Spleen (tissue), 11 donors: ENCODE measurements at regions not wholly inside any gene's neighbourhood (a gene's known extent, or its start where the extent isn't known, plus 50 kb on each side); places are given as distances from the start of the nearest gene placed in this dataset.
A peak's percentile ranks its signal among the peaks of the same experiment; 100 is the strongest.

Experiments used
- DNase-seq: peaks from one replicate; pipeline ENCODE4 v3.0.0-alpha.2; 2020
- H3K27ac ChIP-seq, 8 donors: fragments of 200-600 bp; sonication (generic) in 7 of 8; 1 replicate in 4 of 8; 2 replicates in 4 of 8; pipeline versions ENCODE4 v1.5.0 to v1.8.0; 2016 to 2021; ENCODE audit warnings: inconsistent platforms in 4 of 8, mild to moderate bottlenecking in 4 of 8, moderate library complexity in 1 of 8
- H3K27me3 ChIP-seq, 7 donors: fragments of 200-600 bp; sonication (generic) in 6 of 7; replicated peaks in 1 of 7; 1 replicate in 4 of 7; 2 replicates in 3 of 7; pipeline versions ENCODE4 v1.5.0 to v1.8.0; 2016 to 2021; ENCODE audit warnings: inconsistent platforms in 3 of 7, mild to moderate bottlenecking in 1 of 7
- H3K36me3 ChIP-seq, 6 donors: fragments of 200-600 bp; sonication (generic) in 5 of 6; 1 replicate in 4 of 6; 2 replicates in 2 of 6; pipeline versions ENCODE4 v1.5.0 to v1.8.0; 2016 to 2021; ENCODE audit warnings: inconsistent platforms in 2 of 6
- H3K4me1 ChIP-seq, 6 donors: fragments of 200-600 bp; sonication (generic) in 5 of 6; 1 replicate in 3 of 6; 2 replicates in 3 of 6; pipeline versions ENCODE4 v1.5.0 to v1.8.0; 2016 to 2021; ENCODE audit warnings: inconsistent platforms in 3 of 6
- H3K4me3 ChIP-seq, 8 donors: fragments of 200-600 bp; sonication (generic) in 7 of 8; 1 replicate in 4 of 8; 2 replicates in 4 of 8; pipeline versions ENCODE4 v1.5.0 to v1.8.0; 2016 to 2021; ENCODE audit warnings: inconsistent platforms in 4 of 8, mild to moderate bottlenecking in 4 of 8, moderate library complexity in 2 of 8
- H3K9me3 ChIP-seq, 8 donors: fragments of 200-600 bp; sonication (generic) in 7 of 8; 1 replicate in 4 of 8; 2 replicates in 4 of 8; pipeline versions ENCODE4 v1.5.0 to v1.8.0; 2016 to 2021; ENCODE audit warnings: inconsistent platforms in 4 of 8
- CTCF ChIP-seq, 11 experiments: fragments of 200-600 bp in 7 of 11; fragments of 450-650 bp in 4 of 11; sonication (generic) in 4 of 11; IDR thresholded peaks in 8 of 11; conservative IDR thresholded peaks in 3 of 11; 1 replicate in 7 of 11; 2 replicates in 4 of 11; pipeline versions ENCODE4 v1.4.0 to v1.8.0; 2016 to 2021; ENCODE audit warnings: antibody characterized with exemption in 11 of 11, inconsistent platforms in 4 of 11, mild to moderate bottlenecking in 1 of 11
- POLR2A ChIP-seq, 3 donors: fragments of 450-650 bp; IDR thresholded peaks; one replicate each; pipeline ENCODE4 v1.5.1; 2017; ENCODE audit warnings: antibody characterized with exemption in 3 of 3, mild to moderate bottlenecking in 1 of 3
- POLR2AphosphoS5 ChIP-seq, 3 donors: sonication (generic); formaldehyde crosslinking; IDR thresholded peaks; one replicate each; pipeline ENCODE4 v1.5.1; 2017; ENCODE audit warnings: antibody characterized with exemption in 3 of 3
- WGBS, 5 donors: extraction: QIAGEN DNeasy Blood & Tissue Kit in 3 of 5; methylation state at CpG; one replicate each; pipeline versions ENCODE4 v1.1.5 to v1.1.7; 2013 to 2018; 5-methylcytosine and 5-hydroxymethylcytosine counted together
- intact Hi-C: fragments of 100-400 bp; cut with DNase I; formaldehyde crosslinking; loops from one replicate; pipeline ENCODE4 v1.15.0; 2023; ENCODE audit warnings: low total_unique reads
- donor health status: healthy with polysubstance abuse.
- donor health status: DM: no; HTN: no; CAD: no; lungs with moderate emphysema.
- donor health status: DM: no; HTN: no; CAD: no.
- donor health status: Bipolar disorder and iron deficiency.
- donor health status: healthy.
- donor health status: DM: no; HTN: no; CAD: no.
- donor health status: DM: yes; HTN: yes; CAD: no.

GRCh38 chr17:77526259-77526711 lies 385.5 kb downstream of the SEC14L1 start:
- no peak for TF ChIP-seq POLR2AphosphoS5 (IDR thresholded peaks at IDR 0.05)
- no peak for TF ChIP-seq CTCF (IDR thresholded peaks at IDR 0.05 in 8 of 11, conservative IDR thresholded peaks at IDR 0.05 in 3 of 11)
- no peak for TF ChIP-seq POLR2A (IDR thresholded peaks at IDR 0.05)
- no peak overlapping the region for H3K4me3 ChIP-seq
- peaks cover 4 to 48% (median 26%) of the 10 kb centered on the region in 7 donors for H3K27me3 ChIP-seq
- no peaks in the 10 kb centered on the region for H3K36me3 ChIP-seq
- no peak overlapping the region for H3K27ac ChIP-seq
- no peaks in the 10 kb centered on the region for H3K9me3 ChIP-seq
- intact Hi-C loops, result no loop called here
- DNase-seq, result peak; percentile 34
- peaks cover 6 to 16% (median 11%) of the 10 kb centered on the region in 6 donors for H3K4me1 ChIP-seq
- WGBS, 5 donors, result 74 to 97% (median 94%) methylated on average over 6 to 20 of the region's 20 CpGs

- no peaks in the 10 kb centered on the region for H3K36me3 ChIP-seq
- H3K4me1 ChIP-seq, result peaks cover 6 to 16% (median 11%) of the 10 kb centered on the region in 6 donors
- TF ChIP-seq CTCF (IDR thresholded peaks at IDR 0.05 in 8 of 11, conservative IDR thresholded peaks at IDR 0.05 in 3 of 11), result no peak
- no peak for TF ChIP-seq POLR2A (IDR thresholded peaks at IDR 0.05)
- TF ChIP-seq POLR2AphosphoS5 (IDR thresholded peaks at IDR 0.05), result no peak
- intact Hi-C loops, result no loop called here
- no peaks in the 10 kb centered on the region for H3K9me3 ChIP-seq
- no peak overlapping the region for H3K4me3 ChIP-seq
- peaks cover 4 to 48% (median 26%) of the 10 kb centered on the region in 7 donors for H3K27me3 ChIP-seq
- peak; percentile 49 for DNase-seq
- H3K27ac ChIP-seq, result no peak overlapping the region
- 88 to 92% (median 89%) methylated on average over 17 of the region's 17 CpGs for WGBS, 5 donors
These were observed 386.1 kb downstream of the SEC14L1 start for GRCh38 chr17:77526728-77527350.

GRCh38 chr17:77527409-77527808 lies 386.6 kb downstream of the SEC14L1 start:
- 79 to 93% (median 88%) methylated on average over 5 of the region's 5 CpGs for WGBS, 5 donors
- Histone ChIP-seq H3K4me3 (no peak overlapping the region), H3K4me1 (peaks cover 6 to 16% (median 11%) of the 10 kb centered on the region in 6 donors), H3K27me3 (peaks cover 4 to 48% (median 26%) of the 10 kb centered on the region in 7 donors), H3K9me3 (no peaks in the 10 kb centered on the region), H3K27ac (no peak overlapping the region), H3K36me3 (no peaks in the 10 kb centered on the region)
- TF ChIP-seq POLR2AphosphoS5 (IDR thresholded peaks at IDR 0.05) (no peak), POLR2A (IDR thresholded peaks at IDR 0.05) (no peak), CTCF (IDR thresholded peaks at IDR 0.05 in 8 of 11, conservative IDR thresholded peaks at IDR 0.05 in 3 of 11) (no peak)
- DNase-seq, result peak; percentile 11
- intact Hi-C loops, result no loop called here

- H3K27me3 ChIP-seq, result peaks cover 4 to 48% (median 26%) of the 10 kb centered on the region in 7 donors
- DNase-seq, result peak; percentile 53
- H3K4me3 ChIP-seq, result peak overlapping the region in 3 of 8 donors; percentile 28 to 58 (median 30)
- TF ChIP-seq CTCF (IDR thresholded peaks at IDR 0.05 in 8 of 11, conservative IDR thresholded peaks at IDR 0.05 in 3 of 11) (no peak), POLR2A (IDR thresholded peaks at IDR 0.05) (no peak), POLR2AphosphoS5 (IDR thresholded peaks at IDR 0.05) (no peak)
- H3K4me1 ChIP-seq, result peaks cover 6 to 16% (median 11%) of the 10 kb centered on the region in 6 donors
- intact Hi-C loops, result no loop called here
- H3K9me3 ChIP-seq, result no peaks in the 10 kb centered on the region
- no peaks in the 10 kb centered on the region for H3K36me3 ChIP-seq
- WGBS, 5 donors, result 50 to 62% (median 56%) methylated on average over 23 of the region's 23 CpGs
- H3K27ac ChIP-seq, result no peak overlapping the region
These were observed 387.2 kb downstream of the SEC14L1 start for GRCh38 chr17:77527836-77528505.
